NT2/D1 (cell line): ENCODE measurements at regions not wholly inside any gene's neighbourhood (a gene's known extent, or its start where the extent isn't known, plus 50 kb on each side); places are given as distances from the start of the nearest gene placed in this dataset.

Experiments used
- SUZ12 ChIP-seq: IDR thresholded peaks from 2 replicates; pipeline ENCODE4 v1.6.1; 2011; ENCODE audit not compliant: insufficient read length, insufficient read depth; ENCODE audit errors: extremely low read depth
- YY1 ChIP-seq: IDR thresholded peaks from 2 replicates; pipeline ENCODE4 v1.6.1; 2011; ENCODE audit not compliant: insufficient read length, insufficient read depth

DNA sequence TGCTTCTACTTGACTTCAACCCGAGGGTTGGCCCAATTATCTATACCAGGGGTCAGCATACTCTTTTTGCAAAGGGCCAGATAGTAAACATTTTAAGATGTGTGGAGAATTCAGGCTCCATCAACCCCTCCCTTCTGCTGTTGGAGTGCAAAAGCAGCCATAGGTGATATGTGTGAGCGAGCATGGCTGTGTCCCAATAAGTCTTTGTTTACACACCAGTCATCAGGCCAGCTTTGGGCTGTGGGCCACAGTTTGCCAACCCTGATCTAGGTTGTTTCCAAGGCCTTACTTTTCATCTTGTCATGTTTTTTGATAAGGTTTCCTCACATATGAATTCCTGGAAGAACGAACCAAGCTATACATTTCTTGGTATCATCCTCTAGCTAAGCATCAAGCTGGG is 136.9 kb upstream of the VIPR2 start:
- TF ChIP-seq SUZ12 (no peak), YY1 (no peak)
